H1 (cell line): ENCODE measurements at regions not wholly inside any gene's neighbourhood (a gene's known extent, or its start where the extent isn't known, plus 50 kb on each side); places are given as distances from the start of the nearest gene placed in this dataset.

Source experiments
- CTCF ChIA-PET: fragments of 300-600 bp; sonication (Branson Sonifier 250); formaldehyde crosslinking; loops from one replicate; lab custom pipeline; 2021; ENCODE audit not compliant: partially characterized antibody; lab: Charles Lee
- POLR2A ChIA-PET: fragments of 300-600 bp; sonication (Branson Sonifier 250); formaldehyde crosslinking; loops from one replicate; lab custom pipeline; 2021; ENCODE audit warnings: inconsistent platforms; ENCODE audit not compliant: partially characterized antibody; lab: Charles Lee
- DNase-seq, 2 experiments: peaks; one replicate each; pipeline versions ENCODE4 v3.0.0 to v3.0.0-alpha.2; 2010 to 2022; ENCODE audit warnings: low spot score in 2 of 2, low read depth in 1 of 2, mixed read lengths in 1 of 2
- FAIRE-seq: peaks from 2 replicates; lab custom pipeline; 2011; peaks lifted over from hg19 to GRCh38; lab: Jason Lieb, UNC
- H2AFZ ChIP-seq: 2 replicates; pipeline ENCODE4 v1.8.1; 2012; ENCODE audit warnings: low read length, inconsistent platforms
- H2AK5ac ChIP-seq: 2 replicates; pipeline ENCODE4 v1.6.1; 2013; ENCODE audit warnings: low read depth, low read length
- H2BK120ac ChIP-seq: replicated peaks from 2 replicates; pipeline ENCODE3; 2013; ENCODE audit warnings: low read depth, low read length, inconsistent platforms
- H2BK12ac ChIP-seq: 2 replicates; pipeline ENCODE4 v1.6.1; 2013; ENCODE audit warnings: low read depth, low read length
- H2BK15ac ChIP-seq: 2 replicates; pipeline ENCODE4 v1.6.1; 2013; ENCODE audit warnings: low read length
- H2BK20ac ChIP-seq: 2 replicates; pipeline ENCODE4 v1.6.1; 2013; ENCODE audit warnings: low read length
- H2BK5ac ChIP-seq: 2 replicates; pipeline ENCODE4 v1.6.1; 2013; ENCODE audit warnings: low read depth, low read length
- H3K14ac ChIP-seq: 2 replicates; pipeline ENCODE4 v1.6.1; 2013; ENCODE audit warnings: inconsistent platforms; ENCODE audit not compliant: insufficient read length
- H3K18ac ChIP-seq: 2 replicates; pipeline ENCODE4 v1.6.1; 2013; ENCODE audit warnings: low read length; ENCODE audit errors: extremely low read depth
- H3K23ac ChIP-seq: 2 replicates; pipeline ENCODE4 v1.6.1; 2013; ENCODE audit warnings: inconsistent platforms; ENCODE audit not compliant: insufficient read length
- H3K23me2 ChIP-seq: 2 replicates; pipeline ENCODE4 v1.6.1; 2013; ENCODE audit warnings: low read depth, low read length
- H3K27ac ChIP-seq: 2 replicates; pipeline ENCODE4 v1.6.1; 2011; ENCODE audit warnings: low read depth, low read length, inconsistent platforms
- H3K27me3 ChIP-seq, 4 experiments: replicated peaks in 1 of 4; 1 replicate in 1 of 4; 2 replicates in 3 of 4; pipeline versions ENCODE4 v1.6.1 to v1.8.1; 2011 to 2013; ENCODE audit warnings: low read length in 3 of 4, mild to moderate bottlenecking in 3 of 4, inconsistent platforms in 2 of 4, mixed read lengths in 2 of 4, moderate library complexity in 1 of 4; ENCODE audit not compliant: control insufficient read depth in 3 of 4, insufficient read depth in 3 of 4; ENCODE audit errors: extremely low read depth in 1 of 4
- H3K36me3 ChIP-seq, 4 experiments: 2 replicates each; pipeline versions ENCODE4 v1.6.1 to v1.8.1; 2011 to 2013; ENCODE audit warnings: mild to moderate bottlenecking in 4 of 4, low read length in 3 of 4, moderate library complexity in 2 of 4, control low read depth in 1 of 4, inconsistent platforms in 1 of 4; ENCODE audit not compliant: insufficient read depth in 4 of 4, control insufficient read depth in 2 of 4
- H3K4ac ChIP-seq: replicated peaks from 2 replicates; pipeline ENCODE3; 2013; ENCODE audit warnings: low read length, low read depth, mixed read lengths, inconsistent platforms; ENCODE audit not compliant: insufficient read length
- H3K4me1 ChIP-seq, 4 experiments: replicated peaks in 1 of 4; 1 replicate in 1 of 4; 2 replicates in 3 of 4; pipeline versions ENCODE4 v1.6.1 to v1.8.1; 2011 to 2013; ENCODE audit warnings: low read length in 3 of 4, inconsistent platforms in 2 of 4, mixed read lengths in 1 of 4; ENCODE audit not compliant: insufficient read depth in 4 of 4, control insufficient read depth in 3 of 4
- H3K4me2 ChIP-seq, 2 experiments: 2 replicates each; pipeline versions ENCODE4 v1.6.1 to v1.8.1; 2011 to 2013; ENCODE audit warnings: low read depth in 2 of 2, low read length in 2 of 2, control low read depth in 1 of 2, inconsistent platforms in 1 of 2, mild to moderate bottlenecking in 1 of 2; ENCODE audit not compliant: insufficient read depth in 1 of 2
- H3K4me3 ChIP-seq, 4 experiments: fragments of 200-600, 300-600 bp in 1 of 4; sonication (generic), shearing (Covaris generic), sonication (Bioruptor Twin) in 1 of 4; 2 replicates each; pipeline versions ENCODE4 v1.5.1 to v1.8.1; 2011 to 2016; ENCODE audit warnings: low read length in 4 of 4, low read depth in 3 of 4, control low read depth in 2 of 4, inconsistent platforms in 2 of 4, mild to moderate bottlenecking in 2 of 4, mixed read lengths in 1 of 4, moderate library complexity in 1 of 4; ENCODE audit not compliant: insufficient read depth in 2 of 4; ENCODE audit errors: extremely low read depth in 1 of 4
- H3K56ac ChIP-seq: replicated peaks from 2 replicates; pipeline ENCODE3; 2013; ENCODE audit warnings: low read depth, mild to moderate bottlenecking, mixed read lengths, low read length, inconsistent platforms; ENCODE audit not compliant: insufficient read length
- H3K79me1 ChIP-seq: 2 replicates; pipeline ENCODE4 v1.6.1; 2013; ENCODE audit warnings: low read depth, low read length, control low read depth
- H3K79me2 ChIP-seq, 2 experiments: 2 replicates each; pipeline versions ENCODE4 v1.6.1 to v1.8.1; 2012 to 2013; ENCODE audit warnings: low read length in 2 of 2, mild to moderate bottlenecking in 2 of 2, inconsistent platforms in 1 of 2; ENCODE audit not compliant: insufficient read depth in 2 of 2, control insufficient read depth in 1 of 2
- H3K9ac ChIP-seq, 4 experiments: replicated peaks in 1 of 4; 1 replicate in 1 of 4; 2 replicates in 3 of 4; pipeline versions ENCODE4 v1.6.1 to v1.8.1; 2011 to 2013; ENCODE audit warnings: low read depth in 3 of 4, low read length in 3 of 4, control low read depth in 2 of 4, mild to moderate bottlenecking in 2 of 4, moderate library complexity in 2 of 4, inconsistent platforms in 1 of 4; ENCODE audit errors: extremely low read depth in 1 of 4
- H3K9me3 ChIP-seq, 2 experiments: 2 replicates each; pipeline versions ENCODE4 v1.6.1 to v1.8.1; 2012 to 2013; ENCODE audit warnings: mild to moderate bottlenecking in 2 of 2, moderate library complexity in 2 of 2, control low read depth in 1 of 2, inconsistent platforms in 1 of 2, low read depth in 1 of 2, low read length in 1 of 2, mixed read lengths in 1 of 2; ENCODE audit not compliant: insufficient read depth in 2 of 2
- H4K20me1 ChIP-seq, 2 experiments: replicated peaks in 1 of 2; 2 replicates each; pipeline versions ENCODE3 to v1.8.1; 2011 to 2013; ENCODE audit warnings: inconsistent platforms in 2 of 2, low read length in 2 of 2, mild to moderate bottlenecking in 1 of 2; ENCODE audit not compliant: insufficient read depth in 2 of 2, control insufficient read depth in 1 of 2
- H4K5ac ChIP-seq: 2 replicates; pipeline ENCODE4 v1.6.1; 2013; ENCODE audit warnings: low read length, low read depth, mixed read lengths, inconsistent platforms; ENCODE audit not compliant: insufficient read length
- H4K8ac ChIP-seq: 2 replicates; pipeline ENCODE4 v1.8.0; 2013; ENCODE audit warnings: mild to moderate bottlenecking, moderate library complexity, low read length, inconsistent platforms; ENCODE audit not compliant: insufficient read depth; ENCODE audit errors: extremely low read depth
- H4K91ac ChIP-seq: replicated peaks from 2 replicates; pipeline ENCODE3; 2013; ENCODE audit warnings: low read length, mixed read lengths, inconsistent platforms; ENCODE audit not compliant: insufficient read length
- BACH1 ChIP-seq: IDR thresholded peaks from 2 replicates; pipeline ENCODE4 v1.6.1; 2012; ENCODE audit warnings: low read length, improper control_type of control experiment
- E2F6 ChIP-seq: IDR thresholded peaks from 2 replicates; pipeline ENCODE4 v1.6.1; 2012; ENCODE audit warnings: inconsistent platforms
- EGR1 ChIP-seq: IDR thresholded peaks from 2 replicates; pipeline ENCODE4 v1.6.1; 2011; ENCODE audit warnings: low read depth, low read length, borderline replicate concordance
- HDAC6 ChIP-seq: IDR thresholded peaks from one replicate; pipeline ENCODE4 v1.7.1; 2012; ENCODE audit warnings: low read depth, mild to moderate bottlenecking, inconsistent platforms, low read length, moderate library complexity
- NANOG ChIP-seq: IDR thresholded peaks from 2 replicates; pipeline ENCODE4 v1.6.1; 2011; ENCODE audit warnings: low read length, low read depth, mild to moderate bottlenecking, inconsistent platforms; ENCODE audit not compliant: insufficient read depth, poor library complexity, severe bottlenecking
- PHF8 ChIP-seq: fragments of 200-600 bp; sonication (generic); conservative IDR thresholded peaks from 2 replicates; pipeline ENCODE4 v1.7.1; 2012; ENCODE audit warnings: low read depth, mild to moderate bottlenecking, inconsistent platforms, low read length, moderate library complexity
- RXRA ChIP-seq: IDR thresholded peaks from 2 replicates; pipeline ENCODE4 v1.6.1; 2011; ENCODE audit warnings: low read depth, mild to moderate bottlenecking, low read length, moderate library complexity; ENCODE audit not compliant: insufficient read depth
- WGBS, 2 experiments: shearing (Covaris generic) in 1 of 2; methylation state at CpG; one replicate each; pipeline versions ENCODE4 v1.1.6 to v1.1.7; 2013 to 2015; ENCODE audit warnings: low lambda C conversion rate in 2 of 2, mixed read lengths in 2 of 2, inconsistent platforms in 1 of 2, low coverage in 1 of 2, missing lambda C conversion rate in 1 of 2; ENCODE audit not compliant: insufficient replicate concordance in 2 of 2, insufficient coverage in 1 of 2, insufficient read length in 1 of 2; ENCODE audit errors: extremely low coverage in 1 of 2, missing lambda C conversion rate in 1 of 2; 5-methylcytosine and 5-hydroxymethylcytosine counted together

- no peaks in the 10 kb centered on the region for H3K27me3 ChIP-seq
- H3K9ac ChIP-seq = no peak overlapping the region
- no peak overlapping the region for H3K4me3 ChIP-seq
- H4K20me1 ChIP-seq = no peaks in the 10 kb centered on the region
- ChIA-PET CTCF (no interaction called here), POLR2A (no interaction called here)
- H2BK20ac ChIP-seq = no peak overlapping the region
- no peak overlapping the region for H2BK120ac ChIP-seq
- H3K79me2 ChIP-seq = no peaks in the 10 kb centered on the region
- no peaks in the 10 kb centered on the region for H3K23me2 ChIP-seq
- H3K9me3 ChIP-seq = no peaks in the 10 kb centered on the region
- H3K23ac ChIP-seq = no peak overlapping the region
- DNase-seq (no peak), FAIRE-seq (no peak)
- no peak overlapping the region for H3K4me2 ChIP-seq
- H3K36me3 ChIP-seq = no peaks in the 10 kb centered on the region
- H2BK12ac ChIP-seq = no peak overlapping the region
- no peak overlapping the region for H4K8ac ChIP-seq
- no peak overlapping the region for H2BK15ac ChIP-seq
- H3K4ac ChIP-seq = no peak overlapping the region
- H3K14ac ChIP-seq = no peak overlapping the region
- H3K79me1 ChIP-seq = no peaks in the 10 kb centered on the region
- no peak overlapping the region for H2BK5ac ChIP-seq
- no peak overlapping the region for H4K5ac ChIP-seq
- TF ChIP-seq HDAC6 (no peak), PHF8 (no peak), RXRA (no peak), EGR1 (no peak), E2F6 (no peak), BACH1 (no peak), NANOG (no peak)
- H3K18ac ChIP-seq = no peak overlapping the region
- H3K27ac ChIP-seq = no peak overlapping the region
- H2AK5ac ChIP-seq = no peak overlapping the region
- H3K4me1 ChIP-seq = no peaks in the 10 kb centered on the region
- no peak overlapping the region for H4K91ac ChIP-seq
- H2AFZ ChIP-seq = no peak overlapping the region
- H3K56ac ChIP-seq = no peak overlapping the region
- 94% methylated on average over 2 of the region's 2 CpGs; no CpG with 5 or more reads in 1 of the 2 experiments for WGBS, 2 experiments
These were observed 462.7 kb upstream of the SPHKAP start for GRCh38 chr2:228644199-228644598.
